ENCODE measurements at regions not wholly inside any gene's neighbourhood (a gene's known extent, or its start where the extent isn't known, plus 50 kb on each side); places are given as distances from the start of the nearest gene placed in this dataset.

DNA sequence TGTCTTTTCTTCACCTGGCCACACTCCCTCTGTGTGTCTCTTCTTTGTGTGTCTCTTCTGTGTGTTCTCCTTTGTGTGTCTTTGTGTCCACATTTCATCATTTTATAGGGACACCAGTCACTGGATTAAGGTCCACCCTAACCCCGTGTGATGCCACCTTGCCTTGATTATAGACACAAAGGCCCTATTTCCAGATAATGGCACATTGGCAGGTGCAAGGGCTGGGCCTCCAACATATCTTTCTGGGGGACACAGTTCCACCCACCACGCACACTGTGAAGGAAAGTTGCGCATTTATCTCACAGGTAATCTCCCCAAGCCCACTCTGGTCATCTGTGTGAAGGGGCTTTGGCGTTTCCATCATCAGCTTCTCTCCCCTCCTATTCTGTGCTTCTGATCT is 334.6 kb upstream of the IRX1 start:
- ChIA-PET CTCF (no interaction called here), POLR2A (no interaction called here)
- DNase-seq, result no peak
- H3K4me1 ChIP-seq (ENCODE audit: control extremely low read depth in 1 of 4, control insufficient read depth in 4 of 4, insufficient read depth in 4 of 4, low read length in 3 of 4), result no peaks in the 10 kb centered on the region
- H3K27ac ChIP-seq (ENCODE audit: insufficient read depth in 1 of 2, low read depth in 1 of 2, low read length in 2 of 2, poor library complexity in 1 of 2, severe bottlenecking in 2 of 2), result no peak overlapping the region
- H3K4me3 ChIP-seq (ENCODE audit: control insufficient read depth in 1 of 7, extremely low read depth in 1 of 7, insufficient read depth in 4 of 7, low read depth in 2 of 7, low read length in 6 of 7), result no peak overlapping the region
- no peaks in the 10 kb centered on the region for H3K36me3 ChIP-seq (ENCODE audit: control insufficient read depth in 4 of 4, insufficient read depth in 4 of 4, low read length in 3 of 4)
- H3K27me3 ChIP-seq (replicated peaks in 2 of 5; ENCODE audit: control insufficient read depth in 4 of 5, insufficient read depth in 5 of 5, low read length in 4 of 5), result no peaks in the 10 kb centered on the region
- H3K9me3 ChIP-seq (ENCODE audit: control extremely low read depth in 1 of 5, control insufficient read depth in 4 of 5, insufficient read depth in 2 of 5, low read depth in 1 of 5, low read length in 4 of 5), result no peaks in the 10 kb centered on the region
- WGBS (ENCODE audit: insufficient coverage), result 96% methylated on average over 4 of the region's 4 CpGs

GRCh38 chr5:3258050-3258449 is 337.6 kb upstream of the IRX1 start:
- H3K36me3 ChIP-seq (ENCODE audit: control insufficient read depth in 4 of 4, insufficient read depth in 4 of 4, low read length in 3 of 4), result no peaks in the 10 kb centered on the region
- no peaks in the 10 kb centered on the region for H3K27me3 ChIP-seq (replicated peaks in 2 of 5; ENCODE audit: control insufficient read depth in 4 of 5, insufficient read depth in 5 of 5, low read length in 4 of 5)
- ChIA-PET POLR2A (interaction anchor here (0.6 kb wide), 1 partner anchor 237 kb away, joined by 4 read pairs; no protein-coding TSS in a partner anchor), CTCF (no interaction called here)
- no peaks in the 10 kb centered on the region for H3K4me1 ChIP-seq (ENCODE audit: control extremely low read depth in 1 of 4, control insufficient read depth in 4 of 4, insufficient read depth in 4 of 4, low read length in 3 of 4)
- H3K27ac ChIP-seq (ENCODE audit: insufficient read depth in 1 of 2, low read depth in 1 of 2, low read length in 2 of 2, poor library complexity in 1 of 2, severe bottlenecking in 2 of 2), result no peak overlapping the region
- 90% methylated on average over 5 of the region's 9 CpGs for WGBS (ENCODE audit: insufficient coverage)
- H3K9me3 ChIP-seq (ENCODE audit: control extremely low read depth in 1 of 5, control insufficient read depth in 4 of 5, insufficient read depth in 2 of 5, low read depth in 1 of 5, low read length in 4 of 5), result no peaks in the 10 kb centered on the region
- no peak for DNase-seq
- H3K4me3 ChIP-seq (ENCODE audit: control insufficient read depth in 1 of 7, extremely low read depth in 1 of 7, insufficient read depth in 4 of 7, low read depth in 2 of 7, low read length in 6 of 7), result no peak overlapping the region

GRCh38 chr5:3252235-3252634 is 343.4 kb upstream of the IRX1 start:
- H3K27me3 ChIP-seq (replicated peaks in 2 of 5; ENCODE audit: control insufficient read depth in 4 of 5, insufficient read depth in 5 of 5, low read length in 4 of 5), result no peaks in the 10 kb centered on the region
- no peaks in the 10 kb centered on the region for H3K9me3 ChIP-seq (ENCODE audit: control extremely low read depth in 1 of 5, control insufficient read depth in 4 of 5, insufficient read depth in 2 of 5, low read depth in 1 of 5, low read length in 4 of 5)
- no peak for DNase-seq
- no peak overlapping the region for H3K27ac ChIP-seq (ENCODE audit: insufficient read depth in 1 of 2, low read depth in 1 of 2, low read length in 2 of 2, poor library complexity in 1 of 2, severe bottlenecking in 2 of 2)
- no peaks in the 10 kb centered on the region for H3K36me3 ChIP-seq (ENCODE audit: control insufficient read depth in 4 of 4, insufficient read depth in 4 of 4, low read length in 3 of 4)
- H3K4me1 ChIP-seq (ENCODE audit: control extremely low read depth in 1 of 4, control insufficient read depth in 4 of 4, insufficient read depth in 4 of 4, low read length in 3 of 4), result no peaks in the 10 kb centered on the region
- ChIA-PET POLR2A (no interaction called here), CTCF (no interaction called here)
- H3K4me3 ChIP-seq (ENCODE audit: control insufficient read depth in 1 of 7, extremely low read depth in 1 of 7, insufficient read depth in 4 of 7, low read depth in 2 of 7, low read length in 6 of 7), result no peak overlapping the region
- no CpG with 5 or more reads among the region's 1 CpG for WGBS (ENCODE audit: insufficient coverage)

DNA sequence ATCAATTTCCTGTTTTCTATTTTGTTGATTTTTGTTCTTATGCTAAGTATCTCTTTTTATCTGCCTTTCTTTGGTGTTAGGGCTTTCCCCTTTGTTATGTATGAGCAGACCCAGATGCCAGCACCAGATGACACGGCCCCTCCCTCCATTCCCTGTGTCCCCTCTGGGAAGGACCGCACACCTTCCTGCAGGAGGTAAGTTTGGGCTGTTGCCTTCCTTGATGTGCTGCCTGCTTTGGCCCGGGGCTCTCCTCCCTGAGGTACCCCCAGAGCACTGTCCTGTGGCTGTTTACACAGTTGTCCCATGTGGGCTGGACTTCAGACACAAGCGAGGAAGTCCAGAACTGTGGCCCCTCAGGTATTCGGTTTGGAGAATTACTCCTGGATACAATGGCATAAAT is 343.8 kb upstream of the IRX1 start:
- Histone ChIP-seq H3K27ac (ENCODE audit: insufficient read depth in 1 of 2, low read depth in 1 of 2, low read length in 2 of 2, poor library complexity in 1 of 2, severe bottlenecking in 2 of 2) (no peak overlapping the region), H3K4me3 (ENCODE audit: control insufficient read depth in 1 of 7, extremely low read depth in 1 of 7, insufficient read depth in 4 of 7, low read depth in 2 of 7, low read length in 6 of 7) (no peak overlapping the region), H3K36me3 (ENCODE audit: control insufficient read depth in 4 of 4, insufficient read depth in 4 of 4, low read length in 3 of 4) (no peaks in the 10 kb centered on the region), H3K9me3 (ENCODE audit: control extremely low read depth in 1 of 5, control insufficient read depth in 4 of 5, insufficient read depth in 2 of 5, low read depth in 1 of 5, low read length in 4 of 5) (no peaks in the 10 kb centered on the region), H3K4me1 (ENCODE audit: control extremely low read depth in 1 of 4, control insufficient read depth in 4 of 4, insufficient read depth in 4 of 4, low read length in 3 of 4) (no peaks in the 10 kb centered on the region), H3K27me3 (replicated peaks in 2 of 5; ENCODE audit: control insufficient read depth in 4 of 5, insufficient read depth in 5 of 5, low read length in 4 of 5) (no peaks in the 10 kb centered on the region)
- CTCF ChIA-PET, result no interaction called here
- no peak for DNase-seq
- 18% methylated on average over 4 of the region's 5 CpGs for WGBS (ENCODE audit: insufficient coverage)
- POLR2A ChIA-PET, result no interaction called here

DNA sequence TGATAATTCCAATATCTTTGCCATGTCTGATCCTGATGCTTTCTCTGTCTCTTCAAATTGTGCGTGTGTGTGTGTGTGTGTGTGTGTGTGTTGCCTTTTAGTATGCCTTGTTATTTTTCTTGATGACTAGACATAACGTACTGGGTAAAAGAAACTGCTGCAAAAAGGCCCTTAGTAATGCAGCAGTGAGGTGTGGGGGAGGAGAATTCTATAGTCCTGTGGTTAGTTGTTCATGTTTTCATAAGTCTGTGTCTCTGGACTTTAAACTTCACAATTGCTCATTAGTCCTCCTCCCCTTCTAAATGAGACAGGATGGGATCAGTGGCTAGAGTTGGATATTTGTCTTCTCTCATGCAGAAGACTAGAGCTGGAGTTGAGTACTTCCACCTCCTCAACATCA is 346.2 kb upstream of the IRX1 start:
- Histone ChIP-seq H3K4me1 (ENCODE audit: control extremely low read depth in 1 of 4, control insufficient read depth in 4 of 4, insufficient read depth in 4 of 4, low read length in 3 of 4) (no peaks in the 10 kb centered on the region), H3K27me3 (replicated peaks in 2 of 5; ENCODE audit: control insufficient read depth in 4 of 5, insufficient read depth in 5 of 5, low read length in 4 of 5) (no peaks in the 10 kb centered on the region), H3K27ac (ENCODE audit: insufficient read depth in 1 of 2, low read depth in 1 of 2, low read length in 2 of 2, poor library complexity in 1 of 2, severe bottlenecking in 2 of 2) (no peak overlapping the region), H3K4me3 (ENCODE audit: control insufficient read depth in 1 of 7, extremely low read depth in 1 of 7, insufficient read depth in 4 of 7, low read depth in 2 of 7, low read length in 6 of 7) (no peak overlapping the region), H3K9me3 (ENCODE audit: control extremely low read depth in 1 of 5, control insufficient read depth in 4 of 5, insufficient read depth in 2 of 5, low read depth in 1 of 5, low read length in 4 of 5) (no peaks in the 10 kb centered on the region), H3K36me3 (ENCODE audit: control insufficient read depth in 4 of 4, insufficient read depth in 4 of 4, low read length in 3 of 4) (no peaks in the 10 kb centered on the region)
- DNase-seq, result no peak
- CTCF ChIA-PET, result no interaction called here
- POLR2A ChIA-PET, result no interaction called here
- WGBS (ENCODE audit: insufficient coverage), result no CpG with 5 or more reads among the region's 2 CpGs

DNA sequence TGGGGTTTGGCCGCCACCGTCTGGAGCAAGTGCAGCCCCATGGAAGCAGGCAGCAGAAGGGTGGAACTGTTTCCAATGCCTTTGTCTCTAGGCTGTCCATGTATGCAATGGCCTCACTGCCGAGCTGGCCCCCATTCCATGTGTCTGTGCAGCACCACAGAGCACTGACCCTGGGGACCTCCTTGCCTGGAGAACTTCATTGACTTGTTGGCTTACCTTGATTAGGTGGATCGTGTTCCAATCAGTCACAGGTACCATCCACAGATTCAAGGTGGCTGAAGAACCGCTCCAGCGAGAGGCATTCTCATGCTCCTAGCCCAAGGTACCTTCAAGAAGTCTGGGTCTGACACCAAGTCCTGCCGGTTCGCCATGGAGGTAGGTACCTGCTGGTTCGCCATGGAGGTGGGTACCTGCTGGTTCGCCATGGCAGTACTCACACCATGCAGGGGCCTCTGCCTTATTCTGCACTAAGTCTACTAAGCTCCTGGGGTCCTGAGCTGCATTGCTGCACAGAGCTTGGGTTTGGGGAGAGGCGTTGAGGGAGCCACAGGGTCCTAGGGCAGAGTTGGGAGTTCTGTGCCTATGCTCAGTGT is 358.3 kb upstream of the IRX1 start:
- CTCF ChIA-PET, result no interaction called here

DNA sequence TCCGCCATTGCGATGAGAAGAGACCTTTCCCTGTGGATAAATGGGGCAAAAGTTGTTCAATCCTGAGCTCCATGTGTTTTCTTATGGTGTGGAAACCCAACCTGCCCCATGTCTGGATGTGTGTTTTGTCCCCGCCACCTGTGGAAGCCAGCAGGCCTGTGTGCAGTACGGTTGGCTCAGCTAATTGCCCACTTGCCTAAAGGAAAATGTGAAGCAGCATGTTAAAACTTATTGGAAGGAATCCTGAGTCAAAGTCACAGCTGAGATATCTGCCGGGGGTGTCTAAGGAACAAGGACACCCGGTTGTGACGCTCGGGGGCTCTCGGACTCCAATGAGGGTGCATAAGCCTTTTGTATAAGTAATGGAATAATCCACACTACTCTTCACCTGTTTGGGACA is 361.1 kb upstream of the IRX1 start:
- Histone ChIP-seq H3K4me3 (ENCODE audit: control insufficient read depth in 1 of 7, extremely low read depth in 1 of 7, insufficient read depth in 4 of 7, low read depth in 2 of 7, low read length in 6 of 7) (no peak overlapping the region), H3K27ac (ENCODE audit: insufficient read depth in 1 of 2, low read depth in 1 of 2, low read length in 2 of 2, poor library complexity in 1 of 2, severe bottlenecking in 2 of 2) (no peak overlapping the region), H3K27me3 (replicated peaks in 2 of 5; ENCODE audit: control insufficient read depth in 4 of 5, insufficient read depth in 5 of 5, low read length in 4 of 5) (no peaks in the 10 kb centered on the region), H3K9me3 (ENCODE audit: control extremely low read depth in 1 of 5, control insufficient read depth in 4 of 5, insufficient read depth in 2 of 5, low read depth in 1 of 5, low read length in 4 of 5) (peaks cover 0 to 5% (median 0%) of the 10 kb centered on the region in 5 experiments), H3K4me1 (ENCODE audit: control extremely low read depth in 1 of 4, control insufficient read depth in 4 of 4, insufficient read depth in 4 of 4, low read length in 3 of 4) (no peaks in the 10 kb centered on the region), H3K36me3 (ENCODE audit: control insufficient read depth in 4 of 4, insufficient read depth in 4 of 4, low read length in 3 of 4) (no peaks in the 10 kb centered on the region)
- CTCF ChIA-PET, result no interaction called here
- WGBS (ENCODE audit: insufficient coverage), result 95% methylated on average over 9 of the region's 9 CpGs
- DNase-seq, result no peak
- POLR2A ChIA-PET, result no interaction called here

More for the DNA sequence above, 358.3 kb upstream of the IRX1 start:
- Histone ChIP-seq H3K9me3 (ENCODE audit: control extremely low read depth in 1 of 5, control insufficient read depth in 4 of 5, insufficient read depth in 2 of 5, low read depth in 1 of 5, low read length in 4 of 5) (peaks cover 0 to 5% (median 0%) of the 10 kb centered on the region in 5 experiments), H3K27me3 (replicated peaks in 2 of 5; ENCODE audit: control insufficient read depth in 4 of 5, insufficient read depth in 5 of 5, low read length in 4 of 5) (no peaks in the 10 kb centered on the region), H3K4me3 (ENCODE audit: control insufficient read depth in 1 of 7, extremely low read depth in 1 of 7, insufficient read depth in 4 of 7, low read depth in 2 of 7, low read length in 6 of 7) (no peak overlapping the region), H3K4me1 (ENCODE audit: control extremely low read depth in 1 of 4, control insufficient read depth in 4 of 4, insufficient read depth in 4 of 4, low read length in 3 of 4) (no peaks in the 10 kb centered on the region), H3K27ac (ENCODE audit: insufficient read depth in 1 of 2, low read depth in 1 of 2, low read length in 2 of 2, poor library complexity in 1 of 2, severe bottlenecking in 2 of 2) (no peak overlapping the region), H3K36me3 (ENCODE audit: control insufficient read depth in 4 of 4, insufficient read depth in 4 of 4, low read length in 3 of 4) (no peaks in the 10 kb centered on the region)
- WGBS (ENCODE audit: insufficient coverage), result 92% methylated on average over 10 of the region's 11 CpGs
- POLR2A ChIA-PET, result no interaction called here
- no peak for DNase-seq
